LoVo (cell line): ENCODE measurements at regions not wholly inside any gene's neighbourhood (a gene's known extent, or its start where the extent isn't known, plus 50 kb on each side); places are given as distances from the start of the nearest gene placed in this dataset.
"Not testable (repeated sequence)": the region's sequence is repeated elsewhere in the genome, so short reads cannot be mapped to it uniquely, and the experiment has no call there.

Source experiments
- DNase-seq: peaks from one replicate; pipeline ENCODE4 v3.0.0-alpha.2; 2016; ENCODE audit warnings: low spot score

DNA sequence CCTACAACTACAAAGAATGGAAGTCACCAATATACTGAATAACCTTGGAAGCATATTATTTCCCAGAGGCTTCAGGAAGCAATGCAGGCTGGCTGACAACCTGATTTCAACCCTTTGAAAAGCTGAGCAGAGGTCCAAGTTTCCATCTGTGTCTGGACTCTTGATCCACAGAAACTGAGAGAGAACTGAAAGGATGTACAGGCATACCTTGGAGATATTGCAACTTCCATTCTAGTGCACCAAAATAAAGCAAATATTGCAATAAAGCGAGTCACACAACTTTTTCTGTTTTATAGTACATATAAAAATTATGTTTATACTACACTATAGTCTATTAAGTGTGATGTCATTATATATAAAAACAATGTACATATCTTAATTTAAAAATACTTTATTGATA is 85.3 kb downstream of the TYW3 start:
- no peak for DNase-seq

DNA sequence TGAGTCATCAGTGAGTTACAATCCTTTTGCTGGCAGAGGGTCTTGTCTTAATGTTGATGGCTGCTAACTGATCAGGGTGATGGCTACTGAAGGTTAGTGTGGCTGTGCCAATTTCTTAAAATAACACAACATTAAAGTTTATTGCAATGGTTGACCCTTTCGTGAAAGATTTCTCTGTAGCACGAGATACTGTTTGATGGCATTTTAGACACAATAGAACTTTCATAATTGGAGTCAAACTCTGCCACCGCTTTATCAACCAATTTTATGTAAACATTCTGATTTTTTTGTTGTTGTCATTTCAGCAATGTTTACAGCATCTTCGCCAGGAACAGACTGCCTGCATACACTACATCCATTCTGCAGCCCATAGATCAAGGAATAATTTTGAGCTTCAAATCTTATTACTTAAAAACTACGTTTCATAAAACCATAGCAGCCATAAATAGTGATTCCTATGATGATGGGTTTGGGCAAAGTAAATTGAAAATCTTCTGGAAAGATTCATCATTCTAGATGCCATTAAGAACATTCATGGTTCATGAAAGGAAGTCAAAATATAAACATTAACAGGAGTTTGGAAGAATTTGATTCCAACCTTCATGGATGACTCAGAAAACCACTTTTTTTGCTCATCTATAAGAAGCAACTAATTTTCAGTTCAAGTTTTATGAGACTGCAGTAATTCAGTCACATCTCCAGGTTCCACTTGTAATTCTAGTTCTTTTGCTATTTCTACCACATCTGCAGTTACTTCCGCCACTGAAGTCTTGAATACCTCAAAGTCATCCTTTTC is 85.9 kb downstream of the TYW3 start:
- no peak for DNase-seq

DNA sequence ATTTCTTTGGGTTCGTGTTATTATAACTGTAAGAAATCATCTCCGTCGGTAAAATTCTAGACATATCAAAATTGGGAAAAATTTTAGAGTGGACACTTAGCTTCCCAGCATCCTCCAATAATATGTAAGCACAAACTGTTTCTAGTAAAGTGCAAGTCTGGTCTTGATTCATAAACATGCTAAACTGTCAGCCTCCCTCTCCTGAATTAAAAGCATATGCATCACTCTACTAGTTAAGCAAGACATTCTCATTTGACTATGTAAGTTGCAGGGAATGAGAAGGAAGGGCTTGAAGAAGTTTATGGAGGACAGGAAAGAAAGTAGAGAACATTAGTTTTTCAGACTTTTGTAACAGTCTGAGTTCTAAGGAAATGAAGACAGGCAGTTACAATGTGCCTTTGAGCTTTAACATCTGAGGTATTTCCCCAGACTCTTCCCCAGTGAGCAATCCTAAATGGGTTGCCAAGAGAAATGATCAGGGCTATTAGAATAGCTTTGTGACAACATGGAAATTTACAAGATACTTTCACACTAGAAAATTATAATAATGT is 90.0 kb downstream of the TYW3 start:
- no peak for DNase-seq

DNA sequence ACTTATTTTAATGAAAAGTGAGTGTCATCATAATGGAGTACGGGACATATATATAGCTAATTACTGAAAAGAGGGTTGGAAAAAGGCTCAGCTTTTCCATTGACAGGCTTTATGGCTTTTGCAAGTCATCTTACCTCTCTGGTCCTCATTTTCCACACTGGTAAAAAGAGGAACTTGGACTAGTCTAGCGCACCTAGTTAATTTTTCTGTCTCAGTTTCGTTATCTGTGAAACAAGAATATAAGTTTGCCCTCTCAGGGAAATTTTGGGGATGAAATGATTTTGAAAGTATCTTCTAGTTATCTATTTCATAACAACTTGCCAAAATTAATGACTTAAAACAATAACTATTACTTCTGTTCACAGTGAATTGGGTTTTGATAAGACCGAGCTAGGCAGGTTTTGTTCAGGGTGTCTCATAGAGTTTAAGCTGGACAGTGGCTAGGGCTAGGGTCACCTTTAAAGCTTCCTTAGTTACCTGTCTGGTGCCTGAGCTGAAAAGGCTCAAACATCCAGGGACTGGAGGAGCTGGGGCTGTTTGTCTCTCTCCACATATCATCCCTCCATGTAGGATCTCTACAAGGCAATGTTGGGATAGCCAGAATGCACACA is 91.7 kb downstream of the TYW3 start:
- no peak for DNase-seq

DNA sequence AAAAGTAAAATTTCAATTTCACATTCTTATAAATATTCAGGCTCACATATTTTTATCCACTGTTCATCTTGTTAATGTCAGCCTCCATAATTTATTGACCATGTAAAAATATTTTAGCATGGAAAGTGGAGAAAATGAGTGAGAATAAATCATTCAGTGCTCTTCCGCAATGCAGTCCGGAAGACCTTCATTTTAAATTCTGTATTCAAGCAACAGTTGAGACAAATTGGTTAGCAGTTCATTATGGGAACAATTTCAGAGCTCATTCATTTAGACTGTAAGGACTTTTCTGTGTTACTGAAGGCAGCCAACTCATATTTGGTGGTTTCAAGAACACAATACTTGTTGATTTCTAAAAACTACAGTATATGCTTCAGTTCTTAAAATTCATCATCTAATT is 97.8 kb downstream of the TYW3 start:
- no peak for DNase-seq

DNA sequence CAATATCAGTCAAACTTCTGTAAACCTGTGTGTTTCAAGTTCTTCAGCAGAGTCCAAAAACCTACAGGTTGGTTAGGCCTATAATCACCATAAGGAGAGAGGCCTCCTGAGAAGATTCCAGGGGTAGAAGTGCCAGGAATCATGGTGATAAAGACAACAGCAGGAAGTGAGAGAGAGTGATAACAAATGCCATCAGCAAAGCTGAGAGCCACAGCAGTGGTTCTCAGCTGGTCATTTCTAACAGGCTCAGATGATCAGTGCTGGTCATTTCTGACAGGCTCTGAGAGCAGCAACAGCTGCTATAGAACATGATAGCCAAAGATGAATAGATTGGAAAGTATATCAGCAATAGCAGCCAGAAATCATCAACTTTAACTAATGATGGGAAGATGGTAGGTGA is 101.3 kb downstream of the TYW3 start:
- no peak for DNase-seq

DNA sequence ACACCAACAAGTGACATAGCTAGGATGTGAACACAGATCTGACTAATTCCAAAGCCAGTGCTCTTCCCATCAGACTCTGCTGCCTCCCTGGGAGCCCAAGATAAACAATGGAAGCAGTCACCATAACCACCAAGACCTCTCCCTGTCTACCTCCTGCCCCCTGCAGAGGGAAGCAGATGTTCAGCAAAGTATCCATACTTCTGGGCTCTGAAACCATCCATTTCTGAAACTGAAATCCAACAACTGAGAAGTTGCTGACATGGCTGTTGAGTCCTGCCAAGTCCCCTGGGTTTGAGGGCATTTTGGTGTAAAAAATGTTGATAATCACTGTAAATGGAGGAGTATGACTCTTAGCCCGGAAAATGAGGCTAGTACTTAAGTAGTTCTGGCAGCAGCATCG is 102.1 kb downstream of the TYW3 start:
- DNase-seq = no peak

DNA sequence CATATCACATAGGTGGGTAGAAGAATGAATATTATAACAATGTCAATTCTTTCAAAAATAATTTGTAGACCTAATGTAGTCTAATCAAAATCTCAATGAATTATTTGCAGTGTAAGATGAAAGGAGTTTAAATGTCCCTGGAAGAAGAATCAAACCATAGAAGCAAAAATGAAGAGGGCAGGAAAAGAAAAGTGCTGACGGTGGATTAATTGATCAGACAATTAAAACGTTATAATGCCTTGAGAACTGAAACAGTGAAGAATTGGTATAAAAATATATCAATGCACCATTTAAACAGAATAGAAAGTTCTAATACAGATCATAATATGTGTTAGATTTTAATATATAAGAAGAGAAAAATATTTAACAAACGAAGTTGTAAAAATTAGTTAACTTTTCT is 109.8 kb downstream of the TYW3 start:
- DNase-seq = no peak

DNA sequence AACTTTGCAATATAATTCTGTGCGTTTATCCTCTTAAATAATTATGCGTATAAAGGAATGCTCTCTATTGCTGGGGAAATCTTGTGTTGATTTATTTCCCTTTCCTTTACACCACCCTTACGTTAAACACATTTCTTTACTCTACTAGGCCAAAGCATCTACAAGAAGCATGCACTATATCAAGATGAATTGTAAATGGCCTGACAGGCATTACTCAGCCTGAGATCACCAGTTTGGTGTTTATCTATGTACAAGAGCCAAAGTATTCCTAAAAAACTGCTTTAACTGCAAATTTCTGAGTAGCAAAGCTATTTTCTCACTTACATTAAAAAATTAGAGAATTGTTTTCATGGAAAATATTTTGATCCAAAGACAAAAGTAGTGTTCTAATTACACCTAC is 114.8 kb downstream of the TYW3 start:
- DNase-seq = no peak

DNA sequence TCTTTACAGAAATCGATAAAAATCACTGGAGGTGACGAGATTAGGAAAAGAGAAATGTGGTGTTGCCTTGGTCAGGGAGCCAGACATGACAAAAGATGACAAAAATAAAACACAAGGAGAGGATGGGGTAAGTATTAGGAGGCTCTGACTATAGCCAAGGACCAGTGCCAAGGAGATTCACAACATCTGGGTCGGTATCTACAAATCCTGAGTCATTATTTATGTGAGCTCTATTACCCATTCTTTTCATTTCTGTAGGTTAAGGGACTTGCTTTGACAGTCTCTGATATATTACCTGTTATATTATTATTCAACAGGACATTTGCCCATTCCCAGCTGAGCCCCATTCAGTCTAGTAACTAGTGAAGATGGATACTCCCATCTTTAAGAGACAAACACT is 120.8 kb downstream of the TYW3 start:
- DNase-seq = no peak

DNA sequence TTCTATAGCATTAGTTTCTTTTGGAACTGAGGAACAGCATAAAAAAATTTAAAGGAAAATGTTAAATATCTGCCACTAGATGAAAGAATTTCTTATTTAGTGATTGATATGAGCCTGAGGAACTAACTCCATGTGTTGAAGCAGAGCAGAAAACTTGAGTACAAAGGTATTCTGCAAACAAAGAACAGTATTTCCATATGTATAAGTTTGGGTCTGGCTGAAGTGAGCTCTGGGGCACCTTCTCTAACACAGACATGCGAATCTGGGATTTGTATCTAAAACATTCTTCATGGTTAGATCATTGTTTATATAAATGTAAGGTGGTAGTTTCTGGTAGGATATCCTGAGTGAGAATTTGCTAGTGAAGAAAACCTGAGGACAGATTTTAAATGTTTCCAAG is 123.2 kb downstream of the TYW3 start:
- no peak for DNase-seq

DNA sequence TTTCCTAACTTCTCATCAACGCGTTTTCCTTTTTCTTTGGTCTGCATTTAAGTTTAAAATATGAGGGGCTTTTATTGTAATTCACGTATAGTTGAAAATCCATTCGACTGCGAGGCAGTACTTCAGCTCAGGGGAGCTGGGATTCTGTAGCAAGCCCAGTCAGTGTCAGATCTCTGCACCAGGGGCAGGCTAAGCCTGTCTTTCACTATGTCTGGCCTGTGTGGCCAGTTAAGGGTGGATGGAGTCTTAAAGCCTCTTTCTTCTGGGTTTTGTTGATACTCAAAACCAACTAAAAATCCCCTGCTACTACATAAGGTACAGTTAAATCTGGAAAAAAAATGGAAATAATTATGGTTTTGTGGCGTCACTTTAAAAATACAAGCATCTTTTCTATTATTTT is 124.7 kb downstream of the TYW3 start:
- DNase-seq = no peak

DNA sequence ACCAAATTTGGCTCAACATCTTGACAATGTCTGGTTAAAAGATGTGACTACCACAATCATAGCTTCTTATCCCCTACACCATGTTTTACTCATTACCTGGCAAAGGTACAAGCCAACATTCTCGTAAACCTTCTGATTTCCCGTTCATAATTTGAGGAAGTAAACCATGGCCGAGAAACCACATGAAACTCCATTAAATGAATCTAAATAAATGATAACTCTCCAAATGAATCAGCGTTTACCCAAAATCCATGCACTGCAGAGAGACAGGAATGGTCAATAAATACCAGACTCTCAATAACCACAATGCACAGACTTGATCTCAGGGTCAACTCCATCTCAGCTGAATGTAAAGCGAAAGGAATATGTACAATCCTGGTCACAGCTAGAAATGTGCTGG is 125.2 kb downstream of the TYW3 start:
- no peak for DNase-seq

DNA sequence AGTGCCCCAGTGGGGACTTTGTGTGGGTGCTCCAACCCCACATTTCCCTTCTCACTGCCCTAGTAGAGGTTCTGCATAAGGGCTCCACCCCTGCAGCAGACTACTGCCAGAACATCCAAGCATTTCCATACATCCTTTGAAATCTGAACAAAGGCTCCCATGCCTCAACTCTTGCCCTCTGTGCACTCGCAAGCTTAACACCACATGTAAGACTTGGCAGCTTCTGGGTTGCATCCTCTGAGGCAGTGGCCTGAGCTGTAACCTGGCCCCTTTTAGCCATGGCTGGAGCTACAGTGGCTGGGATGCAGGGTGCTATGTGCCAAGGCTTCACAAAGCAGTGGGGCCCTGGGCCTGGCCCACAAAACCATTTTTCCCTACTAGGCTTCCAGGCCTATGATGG is 128.9 kb downstream of the TYW3 start:
- DNase-seq = no peak

DNA sequence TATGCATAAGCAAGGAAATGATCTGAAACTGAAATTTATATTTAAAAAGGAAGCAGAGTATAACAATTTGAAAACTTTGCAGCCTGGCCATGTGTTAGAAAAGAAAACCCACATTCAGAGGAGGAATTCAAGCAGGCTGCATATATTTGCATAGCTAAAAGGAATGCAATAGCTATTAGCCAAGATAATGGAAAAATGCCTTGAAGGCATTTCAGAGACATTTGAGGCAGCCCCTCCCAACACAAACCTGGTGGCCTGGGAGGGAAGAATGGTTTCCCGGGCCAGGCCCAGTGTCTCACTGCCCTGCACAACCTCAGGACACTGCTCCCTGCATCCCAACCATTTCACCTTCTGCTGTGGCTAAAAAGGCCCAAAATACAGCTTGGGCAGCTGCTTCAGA is 136.8 kb downstream of the TYW3 start:
- no peak for DNase-seq

DNA sequence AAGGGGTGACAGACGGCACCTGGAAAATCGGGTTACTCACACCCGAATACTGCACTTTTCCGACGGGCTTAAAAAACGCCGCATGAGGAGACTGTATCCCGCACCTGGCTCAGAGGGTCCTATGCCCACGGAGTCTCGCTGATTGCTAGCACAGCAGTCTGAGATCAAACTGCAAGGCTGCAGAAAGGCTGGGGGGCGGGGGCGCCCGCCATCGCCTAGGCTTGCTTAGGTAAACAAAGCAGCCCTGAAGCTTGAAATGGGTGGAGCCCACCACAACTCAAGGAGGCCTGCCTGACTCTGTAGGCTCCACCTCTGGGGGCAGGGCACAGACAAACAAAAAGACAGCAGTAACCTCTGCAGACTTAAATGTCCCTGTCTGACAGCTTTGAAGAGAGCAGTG is 144.4 kb downstream of the TYW3 start:
- not testable (repeated sequence) for DNase-seq

DNA sequence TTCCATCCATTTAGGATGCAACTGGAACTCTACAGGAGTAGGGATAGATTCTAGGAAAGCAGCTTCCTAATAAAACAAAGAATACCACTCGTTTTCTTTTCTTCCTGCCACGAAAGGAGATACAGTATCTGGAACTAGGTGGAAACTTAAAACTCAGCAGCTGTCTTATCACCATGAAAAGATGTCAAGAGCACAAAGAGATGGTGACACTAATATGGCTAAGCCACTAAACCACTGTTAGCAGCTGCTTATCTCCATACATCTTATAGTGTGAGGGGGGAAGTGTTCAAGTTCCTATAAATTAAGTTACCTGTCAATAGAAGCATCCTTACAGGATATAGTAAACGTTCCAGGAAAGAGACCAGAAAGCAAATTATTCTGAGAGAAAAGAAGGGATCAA is 162.5 kb downstream of the TYW3 start:
- DNase-seq = no peak

DNA sequence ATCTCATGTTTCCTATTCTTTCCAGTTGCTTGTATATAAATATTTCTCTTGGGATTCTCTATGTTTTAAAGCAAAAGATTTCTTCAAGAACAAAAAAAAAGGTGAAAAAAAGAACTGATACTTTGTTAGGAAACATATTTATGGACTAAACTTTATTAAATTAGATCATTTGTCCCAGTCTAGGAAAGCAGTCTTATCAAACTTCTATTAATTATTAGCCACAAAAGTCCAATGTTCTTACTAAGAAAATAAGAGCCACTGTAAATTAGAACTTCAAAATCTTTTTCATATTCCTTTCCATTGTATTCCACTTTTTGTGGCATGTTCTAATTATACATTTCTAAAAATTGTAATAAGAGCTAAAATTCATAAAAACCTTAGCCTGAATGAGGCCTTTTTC is 175.2 kb downstream of the TYW3 start:
- DNase-seq = no peak

DNA sequence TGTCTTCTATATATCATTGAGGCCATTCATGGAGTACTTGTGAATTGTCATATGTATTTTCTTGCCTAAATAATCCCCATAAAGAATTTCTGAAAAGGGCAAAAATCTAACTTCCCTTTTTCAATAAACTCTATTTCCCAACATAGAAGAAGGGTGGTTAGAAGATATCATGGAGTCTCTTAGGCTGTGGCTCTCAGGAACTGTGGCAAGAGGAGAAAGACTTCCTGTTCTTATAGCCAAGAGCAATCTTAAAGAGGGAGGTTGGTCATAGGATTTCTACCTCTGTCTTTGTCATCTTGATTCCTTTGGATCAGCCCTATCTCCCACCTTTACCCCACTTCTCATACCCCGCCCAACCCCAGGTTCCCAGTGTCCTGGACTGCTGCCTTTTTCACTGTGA is 175.8 kb downstream of the TYW3 start:
- no peak for DNase-seq

DNA sequence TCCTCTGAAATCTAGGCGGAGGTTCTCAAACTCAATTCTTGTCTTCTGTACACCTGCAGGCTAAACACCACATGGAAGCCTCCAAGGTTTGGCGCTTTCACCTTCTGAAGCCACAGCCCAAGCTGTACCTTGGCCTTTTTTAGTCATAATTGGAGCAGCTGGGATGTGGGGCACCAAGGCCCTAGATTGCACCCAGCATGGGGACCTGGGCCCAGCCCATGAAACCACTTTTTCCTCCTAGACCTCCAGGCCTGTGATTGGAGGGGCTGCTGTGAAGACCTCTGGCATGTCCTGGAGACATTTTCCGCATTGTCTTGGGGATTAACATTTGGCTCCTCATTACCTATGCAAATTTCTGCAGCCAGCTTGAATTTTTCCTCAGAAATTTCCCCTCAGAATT is 181.0 kb downstream of the TYW3 start:
- no peak for DNase-seq

DNA sequence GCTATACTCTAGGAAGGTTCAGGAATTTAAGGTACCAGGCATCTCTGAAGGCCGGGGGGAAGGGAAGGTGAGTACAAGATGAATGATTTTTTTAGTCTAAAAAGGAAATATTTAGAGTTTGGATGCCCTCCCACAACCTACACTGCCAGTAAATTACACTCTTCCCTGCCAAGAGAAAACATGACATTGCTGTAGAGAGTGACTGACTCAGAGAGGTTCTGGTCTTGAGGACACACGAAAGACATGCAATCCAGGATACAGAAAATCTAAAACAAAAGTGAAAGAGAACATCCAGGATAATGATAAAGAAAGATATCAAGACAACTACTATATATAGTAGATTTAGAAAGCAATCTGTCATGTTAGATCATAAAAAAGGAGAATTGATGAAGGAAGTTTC is 200.5 kb downstream of the TYW3 start:
- DNase-seq = no peak

DNA sequence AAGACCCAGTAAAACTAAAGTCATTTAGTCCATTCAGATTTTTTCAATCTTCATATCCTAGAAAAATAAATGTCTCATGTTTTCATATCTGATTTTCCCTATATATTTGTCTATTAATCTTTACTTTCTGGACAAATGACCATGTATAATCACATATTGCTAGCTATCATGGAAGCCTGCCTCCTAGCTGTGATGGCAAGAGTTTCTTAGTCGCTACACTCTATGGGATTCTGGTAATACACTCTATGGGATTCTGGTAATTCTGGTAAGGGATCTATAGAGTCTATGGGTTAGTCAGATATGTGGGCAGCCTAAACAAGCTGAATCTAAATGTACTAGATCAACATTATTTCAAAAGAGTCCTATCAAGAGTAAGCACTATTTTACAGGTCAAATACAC is 198.7 kb upstream of the LHX8 start:
- DNase-seq = no peak

DNA sequence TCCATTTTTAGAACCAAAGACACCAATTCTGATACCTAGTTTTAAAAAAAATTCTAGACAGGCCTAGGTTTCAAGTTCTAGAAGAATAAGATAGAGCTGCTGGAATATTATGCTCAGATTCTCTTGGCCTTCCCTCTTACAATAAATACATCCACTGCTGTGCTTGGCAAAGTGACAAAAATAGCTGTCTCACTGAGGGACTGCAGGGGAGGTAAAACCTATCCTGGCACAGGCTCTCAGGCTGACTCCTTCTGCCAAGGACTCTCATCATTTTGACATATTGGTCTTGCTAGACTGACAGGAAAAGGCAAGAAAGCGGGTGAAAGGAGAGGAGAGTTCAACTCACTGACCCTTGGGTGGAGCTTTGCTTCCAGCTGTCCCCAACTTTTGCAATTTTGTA is 197.0 kb upstream of the LHX8 start:
- no peak for DNase-seq

DNA sequence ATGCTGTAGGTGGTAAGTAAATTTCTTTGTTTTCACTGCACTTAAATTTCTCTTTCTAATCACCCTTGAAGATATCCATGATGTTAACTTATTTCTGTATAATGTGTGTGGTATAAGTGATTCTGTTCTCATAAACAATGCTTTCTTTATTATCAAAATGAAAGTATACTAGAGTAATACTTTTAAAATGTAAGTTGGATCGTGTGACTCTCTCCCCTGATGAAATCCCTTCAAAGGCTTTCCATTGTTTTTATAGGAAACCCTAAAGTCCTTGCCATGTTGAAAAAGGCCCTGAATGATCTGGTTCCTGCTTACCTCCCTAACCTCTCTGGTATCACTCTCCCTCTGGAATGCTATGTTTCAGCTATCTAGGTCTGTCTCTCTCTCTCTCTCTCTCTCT is 191.1 kb upstream of the LHX8 start:
- DNase-seq = no peak
